Endodermal cell (in vitro differentiated cells): ENCODE measurements at regions not wholly inside any gene's neighbourhood (a gene's known extent, or its start where the extent isn't known, plus 50 kb on each side); places are given as distances from the start of the nearest gene placed in this dataset.

Experiments
- DNase-seq: peaks from one replicate; pipeline ENCODE4 v3.0.0-alpha.2; 2017
- H3K27ac ChIP-seq: 2 replicates; pipeline ENCODE4 v1.5.1; 2013; ENCODE audit warnings: mild to moderate bottlenecking, low read depth, low read length, moderate library complexity
- H3K27me3 ChIP-seq: 2 replicates; pipeline ENCODE4 v1.6.1; 2013; ENCODE audit warnings: mild to moderate bottlenecking, low read length, moderate library complexity; ENCODE audit not compliant: insufficient read depth, control insufficient read depth, poor library complexity, severe bottlenecking
- H3K36me3 ChIP-seq: 2 replicates; pipeline ENCODE4 v1.7.0; 2013; ENCODE audit warnings: mild to moderate bottlenecking, low read length, moderate library complexity; ENCODE audit not compliant: control insufficient read depth, insufficient read depth
- H3K4me1 ChIP-seq: one replicate; pipeline ENCODE4 v1.7.0; 2013; ENCODE audit warnings: low read length; ENCODE audit not compliant: control insufficient read depth, insufficient read depth
- H3K4me3 ChIP-seq: 2 replicates; pipeline ENCODE4 v1.5.1; 2013; ENCODE audit warnings: mild to moderate bottlenecking, low read length, moderate library complexity
- H3K9ac ChIP-seq: 2 replicates; pipeline ENCODE4 v1.6.1; 2013; ENCODE audit warnings: mild to moderate bottlenecking, low read length, moderate library complexity; ENCODE audit not compliant: poor library complexity, severe bottlenecking; ENCODE audit errors: extremely low read depth
- H3K9me3 ChIP-seq: 2 replicates; pipeline ENCODE4 v1.6.1; 2013; ENCODE audit warnings: mild to moderate bottlenecking, low read length, moderate library complexity; ENCODE audit not compliant: control insufficient read depth
- H3K27ac Mint-ChIP-seq: 2 replicates; pipeline ENCODE4 v1.8.0; 2020; ENCODE audit warnings: mixed read lengths
- H3K27me3 Mint-ChIP-seq: 2 replicates; pipeline ENCODE4 v1.8.0; 2021; ENCODE audit warnings: mild to moderate bottlenecking, mixed read lengths; ENCODE audit not compliant: insufficient read depth
- H3K36me3 Mint-ChIP-seq: 2 replicates; pipeline ENCODE4 v1.8.0; 2020; ENCODE audit warnings: low read depth, mixed read lengths
- H3K4me1 Mint-ChIP-seq: 2 replicates; pipeline ENCODE4 v1.8.0; 2020; ENCODE audit warnings: mixed read lengths
- H3K4me3 Mint-ChIP-seq: 2 replicates; pipeline ENCODE4 v1.8.0; 2020; ENCODE audit warnings: mild to moderate bottlenecking, moderate library complexity, mixed read lengths
- H3K9me3 Mint-ChIP-seq: 2 replicates; pipeline ENCODE4 v1.8.0; 2020; ENCODE audit warnings: mild to moderate bottlenecking, mixed read lengths
- CTCF ChIP-seq: fragments of 200-600 bp; sonication (generic); conservative IDR thresholded peaks from 2 replicates; pipeline ENCODE4 v1.5.0; 2021; ENCODE audit warnings: antibody characterized with exemption, mild to moderate bottlenecking
- WGBS, 2 experiments: methylation state at CpG; one replicate each; pipeline versions ENCODE4 v1.1.5 to v1.1.7; 2013; ENCODE audit warnings: missing lambda C conversion rate in 2 of 2, mixed read lengths in 1 of 2; ENCODE audit not compliant: insufficient coverage in 1 of 2, insufficient read length in 1 of 2; 5-methylcytosine and 5-hydroxymethylcytosine counted together

- Mint-ChIP-seq H3K27me3 (peaks cover 1% of the 10 kb centered on the region), H3K36me3 (no peaks in the 10 kb centered on the region), H3K4me3 (no peak overlapping the region), H3K9me3 (no peaks in the 10 kb centered on the region), H3K27ac (no peak overlapping the region), H3K4me1 (no peaks in the 10 kb centered on the region)
- no peaks in the 10 kb centered on the region for H3K27me3 ChIP-seq
- H3K36me3 ChIP-seq = no peaks in the 10 kb centered on the region
- no peak overlapping the region for H3K27ac ChIP-seq
- no peak overlapping the region for H3K9ac ChIP-seq
- H3K4me3 ChIP-seq = no peak overlapping the region
- no peaks in the 10 kb centered on the region for H3K9me3 ChIP-seq
- no peak for DNase-seq
- WGBS, 2 experiments = 82 to 83% methylated on average over 7 of the region's 7 CpGs
- no peaks in the 10 kb centered on the region for H3K4me1 ChIP-seq
- no peak for TF ChIP-seq CTCF
Measured at GRCh38 chr2:54396107-54396506, 60.0 kb upstream of the SPTBN1 start.

- Histone ChIP-seq H3K4me1 (no peaks in the 10 kb centered on the region), H3K9ac (no peak overlapping the region), H3K36me3 (no peaks in the 10 kb centered on the region), H3K9me3 (no peaks in the 10 kb centered on the region), H3K27ac (no peak overlapping the region), H3K27me3 (no peaks in the 10 kb centered on the region), H3K4me3 (no peak overlapping the region)
- H3K4me1 Mint-ChIP-seq = no peaks in the 10 kb centered on the region
- no peak overlapping the region for H3K27ac Mint-ChIP-seq
- 91 to 96% methylated on average over 3 to 5 of the region's 6 CpGs for WGBS, 2 experiments
- no peaks in the 10 kb centered on the region for H3K36me3 Mint-ChIP-seq
- H3K27me3 Mint-ChIP-seq = no peaks in the 10 kb centered on the region
- no peak overlapping the region for H3K4me3 Mint-ChIP-seq
- H3K9me3 Mint-ChIP-seq = no peaks in the 10 kb centered on the region
- DNase-seq = no peak
- TF ChIP-seq CTCF = no peak
Measured at GRCh38 chr2:54396798-54397197, 59.3 kb upstream of the SPTBN1 start.

GRCh38 chr2:54397426-54397825 is 58.7 kb upstream of the SPTBN1 start:
- Histone ChIP-seq H3K27ac (no peak overlapping the region), H3K36me3 (no peaks in the 10 kb centered on the region), H3K9ac (no peak overlapping the region), H3K9me3 (no peaks in the 10 kb centered on the region), H3K4me3 (no peak overlapping the region), H3K27me3 (no peaks in the 10 kb centered on the region), H3K4me1 (no peaks in the 10 kb centered on the region)
- no peak for TF ChIP-seq CTCF
- H3K36me3 Mint-ChIP-seq = no peaks in the 10 kb centered on the region
- H3K9me3 Mint-ChIP-seq = no peaks in the 10 kb centered on the region
- no peak overlapping the region for H3K27ac Mint-ChIP-seq
- no peaks in the 10 kb centered on the region for H3K27me3 Mint-ChIP-seq
- WGBS, 2 experiments = 40 to 44% methylated on average over 2 of the region's 2 CpGs
- no peak for DNase-seq
- peaks cover 5% of the 10 kb centered on the region for H3K4me1 Mint-ChIP-seq
- no peak overlapping the region for H3K4me3 Mint-ChIP-seq
